Activated CD4-positive, CD25-positive, alpha-beta regulatory T cell (primary cell): ENCODE measurements at regions not wholly inside any gene's neighbourhood (a gene's known extent, or its start where the extent isn't known, plus 50 kb on each side); places are given as distances from the start of the nearest gene placed in this dataset.
"Not testable (repeated sequence)": the region's sequence is repeated elsewhere in the genome, so short reads cannot be mapped to it uniquely, and the experiment has no call there.

Experiments used
- DNase-seq, 4 experiments: peaks; one replicate each; lab custom pipeline; 2025; lab: John Stamatoyannopoulos, UW

DNA sequence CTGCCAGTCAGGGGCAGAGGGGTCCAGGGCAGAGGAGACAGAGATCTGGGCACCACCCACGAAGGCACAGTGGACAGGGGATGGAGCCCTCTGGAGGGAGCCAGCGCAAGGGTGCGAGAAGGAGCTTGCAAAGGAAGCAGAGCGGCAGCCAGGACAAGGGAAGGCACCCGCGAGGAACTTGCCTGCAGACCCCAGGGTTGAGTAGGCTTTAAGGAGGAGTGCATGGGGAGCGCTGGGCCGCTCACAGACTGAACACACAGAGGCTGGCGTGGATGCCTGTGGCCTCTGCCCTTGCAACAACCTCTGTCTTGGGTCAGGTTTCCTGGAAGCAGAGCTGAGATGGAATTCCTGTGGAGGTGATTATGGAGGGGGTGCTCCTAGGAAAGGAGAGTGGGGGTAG, 374.4 kb downstream of the CNTNAP3B start:
- not testable (repeated sequence) for DNase-seq

DNA sequence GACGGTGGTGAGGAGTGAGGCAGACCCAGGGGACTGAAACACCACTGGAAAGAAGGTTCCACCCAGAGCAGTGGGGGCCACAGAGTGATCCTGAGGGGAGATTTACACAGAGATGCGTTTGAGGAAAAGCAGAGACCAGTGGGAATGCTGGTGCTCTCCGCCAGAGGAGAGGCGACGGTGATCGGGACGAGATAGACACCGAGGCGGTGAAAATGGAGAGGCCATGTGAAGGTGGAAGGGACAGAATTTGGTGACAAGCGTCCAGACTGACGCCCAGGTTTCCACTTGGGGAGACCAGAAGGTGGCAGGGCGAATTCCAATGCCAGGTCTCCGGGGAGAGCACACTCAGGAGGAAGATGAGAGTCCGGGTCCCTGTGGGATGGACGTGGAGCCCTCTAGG, 374.8 kb downstream of the CNTNAP3B start:
- DNase-seq, result not testable (repeated sequence)

DNA sequence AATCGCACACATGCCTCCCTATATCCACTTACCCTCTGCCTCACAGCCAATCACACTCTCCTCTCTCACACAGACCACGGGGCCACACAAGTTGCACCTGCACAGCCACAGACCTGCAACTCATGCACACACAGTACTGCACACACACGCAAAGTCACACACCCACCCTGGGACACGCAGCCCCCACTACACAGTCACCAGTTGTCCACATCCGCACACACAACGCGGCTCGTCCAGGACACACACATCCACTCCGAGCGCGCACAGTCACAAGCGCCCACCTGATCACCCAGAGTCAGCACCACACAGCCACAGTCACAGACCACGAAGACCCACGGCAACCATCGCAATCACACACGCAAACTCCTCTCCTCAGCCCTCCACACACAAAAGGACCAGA, 387.3 kb downstream of the CNTNAP3B start:
- not testable (repeated sequence) for DNase-seq

DNA sequence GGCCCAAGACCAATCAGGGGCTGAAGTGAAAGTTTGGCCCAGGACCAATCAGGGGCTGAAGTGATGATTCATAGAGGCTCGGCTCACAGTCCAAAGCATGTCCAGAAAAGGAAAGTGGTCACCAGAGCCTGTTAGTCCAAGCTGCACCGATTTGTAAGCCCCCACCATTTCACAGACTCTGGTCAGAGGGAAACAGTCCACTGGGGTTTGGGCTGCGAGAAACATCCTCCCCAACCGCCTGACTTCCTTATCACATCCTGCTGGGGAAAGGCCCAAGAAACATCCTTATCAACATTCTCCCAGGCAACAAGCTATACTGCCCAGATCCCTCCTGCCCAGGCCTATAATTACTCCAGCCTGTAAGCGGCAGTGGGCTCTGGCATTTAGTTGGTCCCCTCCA, 388.1 kb downstream of the CNTNAP3B start:
- not testable (repeated sequence) for DNase-seq

DNA sequence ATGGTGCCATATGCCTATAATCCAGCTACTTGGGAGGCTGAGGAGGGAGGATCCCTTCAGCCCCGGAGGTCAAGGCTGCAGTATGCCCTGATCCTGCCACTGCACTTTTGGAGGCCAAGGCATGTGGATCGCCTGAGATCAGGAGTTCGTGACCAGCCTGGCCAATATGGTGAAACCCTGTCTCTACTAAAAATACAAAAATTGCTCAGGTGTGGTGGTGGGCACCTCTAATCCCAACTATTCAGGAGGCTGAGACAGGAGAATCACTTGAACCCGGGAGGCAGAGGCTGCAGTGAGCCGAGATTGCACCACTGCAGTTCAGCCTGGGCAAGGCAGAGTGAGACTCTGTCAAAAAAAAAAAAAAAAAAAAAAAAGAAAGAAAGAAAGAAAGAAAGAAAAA, 390.5 kb downstream of the CNTNAP3B start:
- not testable (repeated sequence) for DNase-seq

DNA sequence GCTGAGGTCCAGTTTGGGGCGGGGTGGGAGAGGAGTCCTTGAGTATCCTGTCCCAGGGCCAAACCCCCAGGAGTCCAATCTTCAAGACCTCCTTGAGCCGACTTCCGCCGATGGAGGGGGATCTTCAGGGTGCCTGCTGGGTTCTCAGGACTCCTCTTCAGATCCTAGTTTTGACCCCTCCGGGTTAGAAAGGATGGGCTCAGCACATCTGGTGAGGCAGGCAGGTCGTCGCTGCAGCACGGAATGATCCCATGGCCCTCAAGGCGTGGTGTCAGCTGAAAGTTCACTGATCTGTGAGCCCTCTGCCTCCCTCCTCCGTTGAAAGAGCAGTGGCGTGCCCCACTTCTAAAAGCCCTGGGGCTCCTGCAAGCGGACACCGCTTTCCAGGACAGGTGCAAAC, 430.0 kb downstream of the CNTNAP3B start:
- not testable (repeated sequence) for DNase-seq

DNA sequence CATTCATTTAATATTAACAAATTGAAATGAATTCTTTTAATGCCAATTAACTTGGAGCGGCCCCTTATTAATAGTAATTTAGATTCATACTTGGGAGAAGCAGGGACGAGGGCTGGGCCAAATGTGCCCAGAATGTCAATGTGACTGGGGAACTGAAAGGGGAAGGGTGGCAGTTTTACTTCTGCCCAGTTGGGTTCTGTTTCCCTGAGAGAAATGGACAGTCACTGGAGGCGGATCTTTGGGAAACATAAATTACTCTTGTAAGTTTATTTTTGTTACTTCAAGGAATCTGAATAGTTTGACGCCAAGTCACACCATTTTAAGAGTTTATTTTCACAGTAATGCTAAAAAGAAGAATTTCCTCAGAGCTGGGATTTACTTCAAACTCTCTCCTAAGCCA, 432.1 kb downstream of the CNTNAP3B start:
- DNase-seq, result not testable (repeated sequence)

DNA sequence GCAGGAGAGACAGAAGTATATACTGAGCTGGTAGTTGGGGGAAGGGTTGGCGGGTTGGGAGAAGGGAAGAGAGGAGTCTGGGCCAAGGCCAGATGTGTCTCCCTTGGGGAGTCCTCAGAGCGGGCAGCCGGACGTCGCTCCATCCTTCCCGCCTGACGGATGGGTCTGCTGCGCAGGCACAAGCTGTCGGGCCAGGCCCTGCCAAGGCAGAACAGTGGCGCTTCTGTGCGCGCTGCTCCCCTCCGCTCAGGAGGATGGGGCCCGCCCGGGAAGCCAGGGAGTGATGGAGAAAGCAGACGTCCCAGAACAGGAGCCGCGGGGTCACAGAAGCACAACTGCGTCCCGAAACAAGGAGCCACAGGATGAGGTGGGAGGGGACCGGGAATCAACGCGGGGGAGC, 449.9 kb downstream of the CNTNAP3B start:
- not testable (repeated sequence) for DNase-seq

DNA sequence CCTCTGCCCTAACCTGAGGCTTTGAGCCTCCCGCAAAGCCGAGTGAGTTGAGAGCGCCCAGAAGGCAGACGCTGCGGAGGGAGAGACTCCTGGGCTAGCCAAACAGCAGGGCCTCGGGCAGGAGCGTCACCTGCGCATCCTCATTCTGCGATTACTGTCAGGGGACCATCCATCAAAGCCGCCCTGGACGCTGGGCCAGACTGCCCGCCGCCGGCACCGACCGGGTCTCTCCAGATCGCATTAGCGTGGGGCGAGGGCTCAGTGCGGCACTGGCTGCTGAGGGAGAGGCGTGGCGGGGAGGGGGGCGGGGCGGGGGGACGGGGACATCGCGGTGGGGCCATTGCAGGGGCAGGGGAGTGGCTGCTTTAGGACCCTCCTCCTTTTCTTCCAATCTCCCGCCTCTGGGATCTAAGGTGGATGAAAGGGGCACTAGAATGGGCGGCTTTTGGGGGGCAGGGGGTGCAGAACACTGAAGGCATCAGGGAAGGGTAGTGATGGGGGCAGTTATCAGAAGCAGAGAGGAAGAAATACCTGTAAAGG, 465.7 kb downstream of the CNTNAP3B start:
- not testable (repeated sequence) for DNase-seq

DNA sequence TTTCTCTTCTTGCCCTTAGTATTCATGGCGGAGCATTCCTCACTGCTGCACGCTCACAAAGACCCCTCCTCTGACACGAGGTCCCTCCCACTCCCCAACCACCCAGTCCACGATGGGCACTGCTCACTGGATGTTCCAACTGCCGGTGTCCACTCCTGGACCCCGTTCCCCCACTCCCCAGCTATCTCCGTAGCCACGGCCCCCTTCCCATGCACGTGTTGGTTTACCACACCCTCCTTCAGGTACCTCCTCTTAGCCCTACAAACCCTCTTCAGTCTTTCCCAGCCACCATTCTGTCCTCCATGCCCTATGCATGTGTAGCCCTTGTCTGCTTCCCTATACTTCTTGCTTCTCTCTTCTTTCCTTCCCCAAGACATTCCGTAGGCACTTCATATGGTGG, 469.6 kb upstream of the ZNG1F start:
- not testable (repeated sequence) for DNase-seq

DNA sequence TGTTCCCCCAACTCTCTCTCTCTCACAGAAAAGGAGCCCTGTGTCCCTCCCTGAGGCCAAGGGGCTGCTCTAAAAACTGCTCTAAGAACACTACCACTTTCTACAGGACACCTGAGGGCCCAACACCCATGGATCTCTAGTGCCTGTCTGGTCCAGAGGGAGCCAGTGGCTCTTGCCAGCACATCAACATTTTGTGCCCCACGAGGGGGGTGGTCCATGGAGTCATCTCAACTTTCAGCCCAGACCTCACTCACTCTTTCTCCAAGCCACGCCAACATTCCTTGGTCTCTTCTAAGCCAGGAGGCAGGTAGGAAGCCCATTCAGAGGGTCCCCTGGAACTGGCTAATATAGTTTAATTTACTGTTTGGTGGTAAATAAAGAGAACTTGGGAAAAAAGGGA, 469.0 kb upstream of the ZNG1F start:
- DNase-seq, result not testable (repeated sequence)

DNA sequence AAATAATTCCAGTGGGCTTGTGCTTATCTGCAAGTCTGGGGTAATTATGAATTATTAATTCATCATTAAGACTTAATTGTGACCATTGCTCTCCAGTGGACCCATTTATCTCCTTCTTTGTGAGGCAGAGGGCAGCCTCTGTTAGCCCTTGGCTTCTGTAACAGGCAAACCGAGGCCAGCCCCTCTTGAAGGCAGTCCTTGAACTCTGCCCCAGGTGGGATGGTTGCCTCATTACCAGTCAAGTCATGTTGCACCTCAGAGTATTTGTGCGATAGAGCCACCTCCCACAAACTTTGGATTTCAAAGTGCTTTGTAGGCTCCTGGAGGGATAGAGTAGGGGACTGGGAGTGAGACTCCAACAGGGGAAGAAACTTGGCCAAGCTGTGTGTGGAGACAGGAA, 468.0 kb upstream of the ZNG1F start:
- DNase-seq, result not testable (repeated sequence)

DNA sequence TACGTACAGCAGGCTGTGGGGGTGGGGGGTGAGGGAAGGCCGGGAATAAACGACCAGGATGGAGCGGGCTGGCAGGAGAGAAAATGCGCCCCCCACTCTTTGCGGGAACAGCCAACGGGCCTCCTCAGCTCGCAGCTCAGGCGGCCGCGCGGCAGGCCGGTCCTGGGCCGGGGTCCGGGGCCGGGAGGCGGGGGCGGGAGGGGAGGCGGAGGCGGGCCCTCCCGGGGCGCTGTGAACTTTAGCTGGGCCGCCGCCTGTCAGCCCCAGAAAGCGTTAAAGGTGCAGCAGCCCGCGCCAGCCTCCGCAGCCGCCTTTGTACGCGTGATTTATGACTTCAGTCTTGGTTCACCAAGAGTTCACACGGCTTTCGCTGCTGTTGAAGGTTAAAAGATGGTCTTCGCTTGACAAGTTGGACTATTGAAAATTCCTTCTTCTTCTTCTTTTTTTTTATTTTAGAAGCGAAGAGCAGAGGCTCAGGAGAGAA, 466.0 kb upstream of the ZNG1F start:
- not testable (repeated sequence) for DNase-seq

DNA sequence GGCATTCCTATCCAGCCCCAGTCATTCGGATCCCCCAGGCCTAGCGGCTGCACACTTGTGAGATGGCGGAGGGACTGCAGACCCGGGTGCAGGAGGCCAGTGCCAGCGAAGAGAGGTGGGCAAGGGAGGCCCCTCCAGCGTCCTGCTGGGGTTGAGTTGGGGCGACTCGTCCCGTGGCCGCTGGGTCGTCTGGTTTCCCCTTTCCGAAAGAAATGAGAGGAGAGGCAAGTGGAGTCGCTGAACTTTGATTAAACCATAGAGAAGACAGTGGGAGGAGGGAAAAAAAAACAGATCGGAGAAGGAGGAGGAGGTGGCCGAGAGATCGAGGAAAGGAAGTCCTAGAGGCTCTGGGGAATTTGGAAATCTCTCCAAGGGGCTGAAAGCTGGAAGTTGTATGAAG, 465.2 kb upstream of the ZNG1F start:
- DNase-seq, result not testable (repeated sequence)

DNA sequence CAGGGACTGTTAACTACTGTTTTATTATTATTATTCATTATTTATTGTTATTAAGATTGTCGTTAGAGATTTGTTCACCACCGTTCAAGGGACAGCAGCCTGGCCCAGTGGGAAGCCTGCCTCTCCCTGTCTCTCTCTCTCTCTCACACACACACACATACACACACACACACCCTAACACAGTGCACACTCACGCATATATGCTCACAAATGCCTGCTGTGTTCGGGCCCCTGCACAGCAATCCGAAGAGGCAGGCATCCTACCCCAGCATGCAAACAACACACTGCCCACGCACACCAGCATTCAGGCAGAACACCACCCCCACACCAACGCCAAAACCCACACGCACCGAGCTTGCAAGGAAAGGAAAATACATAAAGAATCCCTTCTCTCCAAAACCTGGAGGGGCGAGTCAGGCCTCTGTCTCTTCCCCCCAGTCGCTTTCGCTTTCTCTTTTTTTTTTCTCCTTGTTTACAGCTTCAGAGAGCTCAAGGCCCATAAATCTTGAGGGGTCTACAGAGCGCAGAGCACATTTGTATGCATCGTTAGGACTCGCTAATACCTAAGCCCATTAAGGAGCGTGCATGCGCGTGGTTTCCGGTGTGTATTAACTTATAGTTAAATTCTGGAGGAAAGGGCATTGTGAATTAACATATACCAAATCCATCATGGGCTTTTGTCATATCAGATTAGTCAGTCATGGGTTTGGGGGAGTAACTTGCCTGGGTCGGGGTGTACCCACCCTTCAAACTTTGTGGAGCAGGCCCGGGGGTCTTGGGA, 464.6 kb upstream of the ZNG1F start:
- not testable (repeated sequence) for DNase-seq

DNA sequence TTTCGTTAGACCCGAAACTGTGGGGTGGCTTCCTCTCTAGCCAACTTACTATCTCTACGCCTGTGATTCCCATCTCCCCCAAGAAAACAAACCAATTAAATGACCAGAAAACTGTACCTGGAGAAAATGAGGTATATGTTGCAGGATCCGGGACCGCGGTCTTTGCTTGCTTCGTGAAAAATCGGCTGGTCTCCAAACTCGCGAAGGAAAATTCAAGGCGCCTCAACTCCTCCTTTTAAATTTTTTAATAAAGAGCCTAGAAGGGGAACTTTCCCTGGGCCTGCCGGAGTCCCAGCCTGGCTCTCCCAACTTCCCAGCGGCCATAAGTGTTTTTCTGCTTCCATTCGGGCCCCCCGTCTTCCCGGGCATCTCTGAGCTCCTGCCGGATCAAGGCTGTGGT, 463.7 kb upstream of the ZNG1F start:
- DNase-seq, result not testable (repeated sequence)

DNA sequence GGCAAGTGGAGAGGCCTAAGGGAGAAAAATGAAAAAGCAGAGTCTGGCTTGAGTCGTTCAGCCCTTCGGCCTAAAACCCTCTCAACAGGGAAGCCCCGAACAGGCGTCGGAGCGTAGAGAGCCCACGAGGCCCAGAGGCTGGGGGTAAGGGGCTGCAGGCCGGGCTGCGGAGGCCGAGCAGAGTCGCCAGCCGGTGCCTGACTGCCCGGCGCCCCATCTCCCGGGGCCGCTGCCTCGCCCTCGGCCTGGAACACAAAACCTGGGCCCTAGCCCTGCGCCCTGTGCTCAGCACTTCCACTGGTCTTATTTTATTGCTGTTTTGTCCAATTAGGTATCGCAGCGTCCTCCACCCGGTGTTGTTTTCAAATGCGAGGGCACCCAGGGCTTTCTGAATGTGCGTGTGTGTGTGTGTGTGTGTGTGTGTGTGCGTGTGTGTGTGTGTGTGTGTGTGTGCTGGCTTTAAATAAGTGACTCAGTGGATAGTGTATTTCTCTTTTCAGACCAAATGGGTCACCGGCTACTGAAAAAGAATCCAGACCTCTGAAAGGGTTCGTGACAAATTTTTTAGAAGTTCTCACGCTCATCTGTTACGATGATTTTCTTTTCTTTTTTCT, 463.1 kb upstream of the ZNG1F start:
- not testable (repeated sequence) for DNase-seq

DNA sequence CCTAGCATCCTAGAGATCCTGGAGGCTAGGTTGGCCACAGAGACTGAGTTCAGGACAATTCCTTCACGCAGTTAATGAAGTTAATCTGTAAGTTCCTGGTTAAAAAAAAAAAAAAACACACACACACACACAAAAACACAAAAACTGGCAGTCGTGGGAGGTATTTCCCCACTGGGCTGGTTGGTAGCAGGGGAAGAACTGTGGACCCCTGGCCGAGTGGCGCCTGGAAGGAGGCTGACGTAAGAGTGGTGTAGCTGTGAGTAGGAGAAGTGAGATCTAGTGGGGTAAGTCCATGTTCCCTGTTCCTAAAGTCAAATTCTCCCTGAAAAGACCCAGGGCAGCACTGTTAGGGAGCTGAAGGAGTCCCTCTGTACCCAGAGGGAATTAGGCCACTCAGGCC, 461.0 kb upstream of the ZNG1F start:
- DNase-seq, result not testable (repeated sequence)

DNA sequence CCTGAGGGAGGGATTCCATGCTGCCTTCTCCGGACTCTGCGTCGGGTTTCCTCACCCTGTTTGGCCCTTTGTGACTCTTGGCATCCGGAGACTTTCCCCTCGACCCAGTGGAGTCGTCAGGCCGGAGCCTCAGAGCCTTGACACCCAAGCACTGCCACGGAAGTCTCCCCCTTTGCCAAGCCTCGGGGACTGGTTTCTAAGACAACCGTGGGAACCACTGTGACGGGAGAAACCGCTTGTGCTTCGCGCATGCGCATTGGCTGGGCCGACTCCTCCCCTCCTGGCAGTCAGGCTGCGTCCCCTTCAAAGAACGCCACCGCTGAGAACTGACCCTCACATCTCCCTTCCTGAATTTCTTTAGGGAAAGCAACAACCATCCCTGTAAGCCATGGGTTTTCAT, 459.4 kb upstream of the ZNG1F start:
- not testable (repeated sequence) for DNase-seq

DNA sequence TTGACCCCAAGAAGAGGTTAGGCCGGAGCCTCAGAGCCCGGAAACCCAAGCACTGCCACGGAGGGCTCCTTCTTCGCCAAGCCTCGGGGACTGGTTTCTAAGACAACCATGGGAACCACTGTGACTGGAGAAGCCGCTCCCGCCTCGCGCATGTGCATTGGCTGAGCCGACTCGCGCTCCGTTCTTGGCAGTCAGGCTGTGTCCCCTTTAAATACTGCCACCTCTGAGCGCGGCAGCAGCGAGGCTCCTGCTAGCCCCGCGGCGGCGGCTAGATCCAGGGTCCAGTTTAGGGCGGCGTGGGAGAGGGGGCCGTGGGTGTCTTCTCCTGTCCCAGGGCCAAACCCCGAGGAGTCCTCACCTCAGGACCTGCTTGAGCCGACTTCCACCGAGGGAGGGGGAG, 457.1 kb upstream of the ZNG1F start:
- DNase-seq, result not testable (repeated sequence)

DNA sequence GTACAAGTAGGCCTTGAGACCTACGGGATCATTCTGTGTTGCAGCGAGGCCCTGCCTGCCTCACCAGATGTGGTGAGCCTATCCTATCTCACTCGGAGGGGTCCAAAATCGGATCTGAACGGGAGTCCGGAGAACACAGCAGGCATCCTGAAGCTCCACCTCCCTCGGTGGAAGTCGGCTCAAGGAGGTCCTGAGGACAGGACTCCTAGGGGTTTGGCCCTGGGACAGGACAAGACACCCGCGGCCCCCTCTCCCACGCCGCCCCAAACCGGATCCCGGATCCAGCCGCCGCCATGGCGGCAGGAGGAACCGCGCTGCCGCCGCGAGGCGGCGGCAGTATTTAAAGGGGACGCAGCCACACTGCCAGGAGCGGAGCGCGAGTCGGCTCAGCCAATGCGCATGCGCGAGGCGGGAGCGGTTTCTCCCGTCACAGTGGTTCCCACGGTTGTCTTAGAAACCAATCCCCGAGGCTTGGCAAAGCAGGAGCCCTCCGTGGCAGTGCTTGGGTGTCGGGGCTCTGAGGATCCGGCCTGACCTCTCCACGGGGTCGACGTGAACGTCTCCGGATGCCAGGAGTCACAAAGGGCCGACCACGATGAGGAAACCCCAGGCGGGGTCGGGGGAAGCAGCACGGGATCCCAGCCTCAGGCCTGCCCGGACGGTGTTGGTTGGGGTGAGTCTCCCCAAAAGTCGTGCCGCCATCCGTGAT, 454.6 kb upstream of the ZNG1F start:
- peak in 1 of 4 experiments; percentile 16 for DNase-seq

DNA sequence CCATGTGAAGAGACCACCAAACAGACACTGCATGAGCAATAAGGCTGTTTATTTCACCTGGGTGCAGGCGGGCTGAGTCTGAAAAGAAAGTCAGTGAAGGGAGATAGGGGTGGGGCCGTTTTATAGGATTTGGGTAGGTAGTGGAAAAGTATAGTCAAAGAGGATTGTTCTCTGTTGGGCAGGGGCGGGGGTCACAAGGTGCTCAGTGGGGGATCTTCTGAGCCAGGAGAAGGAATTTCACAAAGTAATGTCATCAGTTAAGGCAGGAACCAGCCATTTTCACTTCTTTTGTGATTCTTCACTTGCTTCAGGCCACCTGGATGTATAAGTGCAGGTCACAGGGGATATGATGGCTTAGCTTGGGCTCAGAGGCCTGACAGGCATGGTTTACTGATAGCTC, 444.6 kb upstream of the ZNG1F start:
- not testable (repeated sequence) for DNase-seq
